ENCODE measurements at regions not wholly inside any gene's neighbourhood (a gene's known extent, or its start where the extent isn't known, plus 50 kb on each side); places are given as distances from the start of the nearest gene placed in this dataset.
"Not testable (repeated sequence)": the region's sequence is repeated elsewhere in the genome, so short reads cannot be mapped to it uniquely, and the experiment has no call there.

DNA sequence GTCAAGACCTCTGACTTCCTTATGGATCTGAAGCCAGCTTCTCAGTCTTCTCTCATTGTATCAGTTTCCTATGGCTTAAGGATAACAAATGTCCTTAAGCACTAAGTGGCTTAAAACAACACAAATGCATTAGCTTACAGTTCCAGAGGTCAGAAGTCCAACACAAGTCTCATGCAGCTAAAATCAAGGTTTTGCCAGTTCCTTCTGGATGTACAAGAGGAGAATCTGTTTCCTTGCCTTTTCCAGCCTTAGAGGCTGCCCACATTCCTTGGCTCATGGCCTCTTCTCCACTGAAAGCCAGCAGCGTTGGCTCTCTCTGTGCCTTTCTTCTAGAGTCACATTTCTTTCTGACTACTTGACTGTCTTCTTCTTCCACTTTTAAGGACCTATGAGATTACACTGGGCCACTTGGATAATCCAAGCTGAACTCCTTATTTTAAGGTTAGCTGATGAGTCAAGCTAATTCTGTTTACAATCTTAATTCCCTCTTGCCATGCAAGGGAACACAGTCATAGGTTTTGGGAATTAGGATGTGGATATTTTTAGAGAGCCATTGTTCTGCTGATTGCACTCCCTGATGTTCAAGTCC, 179.0 kb downstream of the BCAS1 start:
- Mint-ChIP-seq H3K27ac (no peak overlapping the region), H3K4me1 (peaks cover 19% of the 10 kb centered on the region), H3K36me3 (ENCODE audit: low read depth) (peaks cover 7% of the 10 kb centered on the region), H3K9me3 (no peaks in the 10 kb centered on the region), H3K27me3 (no peaks in the 10 kb centered on the region), H3K4me3 (no peak overlapping the region)
- ATAC-seq (replicated peaks): no peak

DNA sequence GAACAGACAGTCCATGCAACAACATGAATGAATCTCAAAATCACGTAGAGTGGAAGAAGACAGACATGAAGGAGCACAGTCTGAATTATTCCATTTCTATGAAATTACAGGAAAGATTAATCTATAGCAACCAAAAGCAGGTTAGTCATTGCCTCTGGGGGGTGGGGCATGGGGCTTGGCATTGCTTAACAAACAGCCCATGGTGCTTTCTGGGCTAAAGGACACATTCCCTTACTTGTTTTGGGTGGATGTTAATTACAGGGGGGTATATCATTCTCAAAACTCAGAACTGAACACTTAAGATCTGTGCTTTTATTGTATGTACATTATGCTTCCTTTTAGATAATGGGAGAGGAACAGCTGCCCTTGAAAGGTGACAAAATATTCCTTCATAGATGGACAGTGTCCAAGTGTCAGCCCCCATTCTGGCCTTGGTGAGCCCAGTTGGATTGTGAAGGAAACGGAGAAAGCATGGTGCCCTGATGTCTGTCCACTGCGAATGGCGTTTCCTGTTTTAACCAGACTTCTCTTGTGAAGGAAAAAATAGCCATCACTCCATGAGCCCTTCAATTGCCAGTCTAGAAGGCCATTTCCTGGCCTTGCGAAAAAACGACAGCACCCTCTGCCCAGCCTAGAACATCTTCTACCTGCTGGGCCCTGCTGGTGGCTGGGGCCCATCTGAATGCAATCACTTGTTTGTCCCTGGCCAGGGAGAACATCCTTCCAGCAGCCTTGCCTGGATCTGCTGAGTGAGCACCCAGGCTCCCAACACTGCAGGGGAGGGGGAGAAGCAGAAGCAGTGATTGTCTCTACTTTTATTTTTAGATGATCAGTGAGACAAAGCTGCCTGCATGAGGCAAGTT, 179.7 kb downstream of the BCAS1 start:
- H3K9me3 Mint-ChIP-seq: no peaks in the 10 kb centered on the region
- no peak overlapping the region for H3K27ac Mint-ChIP-seq
- H3K4me1 Mint-ChIP-seq: peaks cover 19% of the 10 kb centered on the region
- peaks cover 7% of the 10 kb centered on the region for H3K36me3 Mint-ChIP-seq (ENCODE audit: low read depth)
- H3K27me3 Mint-ChIP-seq: no peaks in the 10 kb centered on the region
- no peak for ATAC-seq (replicated peaks)
- no peak overlapping the region for H3K4me3 Mint-ChIP-seq

DNA sequence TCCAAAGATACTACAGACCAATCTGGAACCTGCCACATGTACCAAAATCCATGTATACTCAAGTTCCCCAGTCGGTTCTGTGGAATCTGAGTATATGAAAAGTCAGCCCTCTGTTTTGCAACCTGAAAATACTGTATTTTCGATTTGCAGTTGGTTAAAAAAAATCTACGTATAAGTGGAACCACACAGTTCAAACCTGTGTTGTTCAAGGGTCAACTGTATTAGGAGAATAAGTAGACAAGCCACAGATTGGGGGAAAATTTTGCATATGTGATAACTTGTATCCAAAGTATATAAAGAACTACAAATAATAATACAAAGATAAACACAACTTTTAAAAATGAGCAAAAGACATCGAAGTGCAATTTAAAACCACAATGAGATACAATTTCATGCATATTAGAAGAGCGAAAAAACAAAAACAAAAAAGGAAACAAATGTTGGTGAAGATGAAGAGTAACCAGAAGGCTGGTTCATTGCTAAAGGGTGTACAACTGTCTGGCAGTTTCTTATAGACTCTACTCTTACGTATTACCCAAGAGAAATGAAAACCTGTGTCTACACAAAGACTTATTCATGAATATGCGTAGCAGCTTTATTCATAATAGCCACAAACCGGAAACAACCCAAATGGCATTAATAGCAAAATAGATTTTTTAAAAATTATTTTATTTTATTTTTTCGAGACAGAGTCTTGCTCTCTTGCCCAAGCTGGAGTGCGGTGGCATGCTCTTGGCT, 180.8 kb downstream of the BCAS1 start:
- H3K27ac Mint-ChIP-seq: no peak overlapping the region
- H3K4me3 Mint-ChIP-seq: no peak overlapping the region
- no peak for ATAC-seq (replicated peaks)
- H3K27me3 Mint-ChIP-seq: no peaks in the 10 kb centered on the region
- H3K4me1 Mint-ChIP-seq: peaks cover 26% of the 10 kb centered on the region
- H3K9me3 Mint-ChIP-seq: no peaks in the 10 kb centered on the region
- H3K36me3 Mint-ChIP-seq (ENCODE audit: low read depth): peaks cover 7% of the 10 kb centered on the region

DNA sequence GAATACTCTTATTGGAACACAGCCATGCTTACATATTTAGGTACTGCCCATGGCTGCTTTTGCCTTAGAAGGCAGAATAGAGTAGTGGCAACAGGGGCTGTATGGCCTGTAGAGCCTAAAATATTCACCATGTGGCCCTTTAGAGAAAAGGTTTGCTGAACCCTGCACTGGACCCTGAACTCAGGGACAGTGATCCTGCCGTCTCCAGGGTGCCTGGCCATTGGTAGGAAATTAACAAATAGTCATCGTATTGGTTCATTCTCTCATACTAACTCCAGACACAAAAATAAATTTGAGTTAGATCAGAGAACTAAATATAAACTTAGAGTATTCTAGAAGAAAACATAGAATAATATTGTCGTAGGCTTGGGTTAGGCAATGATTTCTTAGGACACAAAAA, 181.4 kb downstream of the BCAS1 start:
- Mint-ChIP-seq H3K27ac (no peak overlapping the region), H3K27me3 (no peaks in the 10 kb centered on the region), H3K4me3 (no peak overlapping the region), H3K4me1 (peaks cover 32% of the 10 kb centered on the region), H3K9me3 (no peaks in the 10 kb centered on the region), H3K36me3 (ENCODE audit: low read depth) (peaks cover 7% of the 10 kb centered on the region)
- no peak for ATAC-seq (replicated peaks)

- Mint-ChIP-seq H3K36me3 (ENCODE audit: low read depth) (peaks cover 5% of the 10 kb centered on the region), H3K9me3 (no peaks in the 10 kb centered on the region), H3K4me3 (no peak overlapping the region), H3K4me1 (peaks cover 32% of the 10 kb centered on the region), H3K27ac (no peak overlapping the region), H3K27me3 (no peaks in the 10 kb centered on the region)
- ATAC-seq (replicated peaks): no peak
Observed at GRCh38 chr20:53888510-53888909, 181.9 kb downstream of the BCAS1 start.

GRCh38 chr20:53887973-53888372, 182.4 kb downstream of the BCAS1 start:
- Mint-ChIP-seq H3K4me1 (peaks cover 32% of the 10 kb centered on the region), H3K27me3 (no peaks in the 10 kb centered on the region), H3K27ac (no peak overlapping the region), H3K4me3 (no peak overlapping the region), H3K36me3 (ENCODE audit: low read depth) (no peaks in the 10 kb centered on the region), H3K9me3 (no peaks in the 10 kb centered on the region)
- no peak for ATAC-seq (replicated peaks)

- ATAC-seq (replicated peaks): peak; percentile 70
- Mint-ChIP-seq H3K36me3 (ENCODE audit: low read depth) (no peaks in the 10 kb centered on the region), H3K27ac (peak overlapping the region; percentile 75), H3K9me3 (no peaks in the 10 kb centered on the region), H3K4me3 (peak overlapping the region; percentile 56), H3K4me1 (peaks cover 26% of the 10 kb centered on the region), H3K27me3 (no peaks in the 10 kb centered on the region)
Observed at GRCh38 chr20:53884859-53885541, 185.4 kb downstream of the BCAS1 start.

DNA sequence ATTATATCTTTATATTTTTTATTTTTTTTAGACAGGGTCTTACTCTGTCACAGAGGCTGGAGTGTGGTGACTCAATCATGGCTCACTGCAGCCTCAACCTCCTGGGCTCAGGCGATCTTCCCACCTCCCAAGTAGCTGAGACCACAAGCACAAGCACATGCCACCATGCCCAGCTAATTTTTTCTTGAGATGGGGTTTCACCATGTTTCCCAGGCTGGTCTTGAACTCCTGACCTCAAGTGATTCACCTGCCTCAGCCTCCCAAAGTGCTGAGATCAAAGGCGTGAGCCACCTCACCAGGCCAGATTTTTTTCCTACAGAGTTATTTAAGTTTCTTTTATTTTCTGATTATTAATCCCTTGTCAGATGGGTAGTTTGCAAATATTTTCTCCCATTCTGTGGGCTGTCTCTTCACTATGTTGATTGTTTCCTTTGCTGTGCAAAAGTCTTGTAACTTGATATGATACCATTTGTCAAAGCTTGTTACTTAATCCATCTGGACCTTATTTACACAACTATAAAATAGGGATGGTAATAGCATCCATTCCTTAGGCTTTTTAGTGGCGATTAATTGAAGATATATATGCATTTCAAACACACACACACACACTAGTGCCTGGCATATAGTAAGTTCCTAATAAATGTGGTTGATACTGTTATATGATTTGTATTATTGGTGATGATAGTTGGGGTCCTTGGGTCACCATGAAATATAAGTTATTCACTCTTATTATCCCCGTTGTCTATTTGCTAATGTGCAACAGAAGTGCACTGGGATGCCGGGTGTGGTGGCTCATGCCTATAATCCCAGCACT, 187.1 kb downstream of the BCAS1 start:
- Mint-ChIP-seq H3K4me1 (peaks cover 26% of the 10 kb centered on the region), H3K9me3 (no peaks in the 10 kb centered on the region), H3K27me3 (no peaks in the 10 kb centered on the region), H3K4me3 (no peak overlapping the region), H3K36me3 (ENCODE audit: low read depth) (no peaks in the 10 kb centered on the region), H3K27ac (no peak overlapping the region)
- peak; percentile 72 for ATAC-seq (replicated peaks)

- H3K36me3 Mint-ChIP-seq (ENCODE audit: low read depth); H3K27me3 Mint-ChIP-seq; H3K27ac Mint-ChIP-seq; ATAC-seq (replicated peaks); H3K4me3 Mint-ChIP-seq; H3K9me3 Mint-ChIP-seq: not testable (repeated sequence)
- H3K4me1 Mint-ChIP-seq: peaks cover 25% of the 10 kb centered on the region
Observed at GRCh38 chr20:53882438-53882986, 187.9 kb downstream of the BCAS1 start.

DNA sequence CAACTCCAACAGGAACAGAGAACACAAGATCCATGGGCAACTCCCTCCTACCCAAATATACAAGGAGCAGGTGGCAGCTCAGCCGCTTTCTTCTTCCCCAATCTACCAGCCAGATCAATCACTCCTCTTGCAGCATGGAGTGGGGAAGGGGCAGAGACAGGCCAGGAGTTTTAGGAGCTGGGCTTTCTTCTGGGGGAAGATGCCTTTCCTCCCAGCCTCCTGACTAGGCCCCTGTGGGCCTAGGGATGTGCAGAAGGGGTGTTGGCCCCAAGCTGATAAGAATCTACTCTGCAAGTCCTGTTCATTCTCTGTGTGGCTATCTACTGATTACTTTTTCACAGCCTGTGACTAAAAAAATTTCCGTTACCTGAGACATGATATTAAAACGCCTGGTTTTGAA, 189.0 kb downstream of the BCAS1 start:
- H3K27me3 Mint-ChIP-seq: no peaks in the 10 kb centered on the region
- H3K4me1 Mint-ChIP-seq: peaks cover 24% of the 10 kb centered on the region
- no peak overlapping the region for H3K4me3 Mint-ChIP-seq
- H3K27ac Mint-ChIP-seq: no peak overlapping the region
- no peaks in the 10 kb centered on the region for H3K36me3 Mint-ChIP-seq (ENCODE audit: low read depth)
- no peaks in the 10 kb centered on the region for H3K9me3 Mint-ChIP-seq
- ATAC-seq (replicated peaks): no peak

- Mint-ChIP-seq H3K36me3 (ENCODE audit: low read depth) (no peaks in the 10 kb centered on the region), H3K27me3 (no peaks in the 10 kb centered on the region), H3K27ac (no peak overlapping the region), H3K9me3 (no peaks in the 10 kb centered on the region), H3K4me1 (peaks cover 22% of the 10 kb centered on the region), H3K4me3 (no peak overlapping the region)
- no peak for ATAC-seq (replicated peaks)
Observed at GRCh38 chr20:53880108-53880641, 190.2 kb downstream of the BCAS1 start.

- H3K9me3 Mint-ChIP-seq: no peaks in the 10 kb centered on the region
- ATAC-seq (replicated peaks): no peak
- no peak overlapping the region for H3K27ac Mint-ChIP-seq
- H3K27me3 Mint-ChIP-seq: no peaks in the 10 kb centered on the region
- H3K4me3 Mint-ChIP-seq: no peak overlapping the region
- no peaks in the 10 kb centered on the region for H3K36me3 Mint-ChIP-seq (ENCODE audit: low read depth)
- H3K4me1 Mint-ChIP-seq: peaks cover 12% of the 10 kb centered on the region
Observed at GRCh38 chr20:53879048-53879684, 191.2 kb downstream of the BCAS1 start.

Measured in activated T-helper 17 cell treated with anti-CD3 and anti-CD28 coated beads, Interleukin-2, amount 50 U/mL, for 72 hours (primary cell).